Ovary (tissue), 7 donors: ENCODE measurements at regions not wholly inside any gene's neighbourhood (a gene's known extent, or its start where the extent isn't known, plus 50 kb on each side); places are given as distances from the start of the nearest gene placed in this dataset.

Experiments used
- DNase-seq, 5 donors: peaks; one replicate each; pipeline ENCODE4 v3.0.0-alpha.2; 2019 to 2020
- H3K27ac ChIP-seq, 2 donors: fragments of 200-600 bp; one replicate each; pipeline versions ENCODE4 v1.5.1 to v1.8.0; 2019 to 2022
- H3K27me3 ChIP-seq: fragments of 200-600 bp; one replicate; pipeline ENCODE4 v1.8.0; 2022
- H3K36me3 ChIP-seq: fragments of 200-600 bp; sonication (generic); one replicate; pipeline ENCODE4 v1.5.1; 2019
- H3K4me1 ChIP-seq: one replicate; pipeline ENCODE4 v1.8.1; 2013; ENCODE audit warnings: mild to moderate bottlenecking, moderate library complexity; ENCODE audit not compliant: insufficient read depth
- H3K4me3 ChIP-seq: fragments of 200-600 bp; sonication (generic); one replicate; pipeline ENCODE4 v1.5.1; 2017
- H3K9me3 ChIP-seq, 2 donors: fragments of 200-600 bp in 1 of 2; sonication (generic) in 1 of 2; one replicate each; pipeline versions ENCODE4 v1.5.1 to v1.8.1; 2013 to 2019; ENCODE audit warnings: mild to moderate bottlenecking in 1 of 2, moderate library complexity in 1 of 2
- EP300 ChIP-seq: sonication (generic); formaldehyde crosslinking; IDR thresholded peaks from one replicate; pipeline ENCODE4 v1.6.1; 2017; ENCODE audit warnings: antibody characterized with exemption
- POLR2A ChIP-seq: fragments of 450-650 bp; IDR thresholded peaks from one replicate; pipeline ENCODE4 v1.6.1; 2017; ENCODE audit warnings: antibody characterized with exemption, mild to moderate bottlenecking, moderate library complexity
- WGBS, 3 donors: extraction: QIAGEN DNeasy Blood & Tissue Kit in 1 of 3; methylation state at CpG; one replicate each; pipeline versions ENCODE4 v1.1.5 to v1.1.7; 2013 to 2017; 5-methylcytosine and 5-hydroxymethylcytosine counted together
- intact Hi-C, 4 donors: fragments of 100-400 bp; cut with DNase I; formaldehyde crosslinking; loops; one replicate each; pipeline versions ENCODE4 v1.11.0 to v1.15.1; 2022 to 2023
- TF ChIP-seq, protein P1 (sequence below), 3 donors: fragments of 450-650 bp in 2 of 3; fragments of 200-600 bp in 1 of 3; IDR thresholded peaks; one replicate each; pipeline versions ENCODE4 v1.5.1 to v1.8.0; 2016 to 2022; ENCODE audit warnings: antibody characterized with exemption in 3 of 3, mild to moderate bottlenecking in 1 of 3
- donor health status: DM: no; HTN: no; CAD: no; lungs with moderate emphysema.
- donor health status: DM: no; HTN: no; CAD: no.
- donor health status: Bipolar disorder and iron deficiency.
- donor health status: DM: no; HTN: no; CAD: no.
- donor health status: DM: yes; HTN: yes; CAD: no.

DNA sequence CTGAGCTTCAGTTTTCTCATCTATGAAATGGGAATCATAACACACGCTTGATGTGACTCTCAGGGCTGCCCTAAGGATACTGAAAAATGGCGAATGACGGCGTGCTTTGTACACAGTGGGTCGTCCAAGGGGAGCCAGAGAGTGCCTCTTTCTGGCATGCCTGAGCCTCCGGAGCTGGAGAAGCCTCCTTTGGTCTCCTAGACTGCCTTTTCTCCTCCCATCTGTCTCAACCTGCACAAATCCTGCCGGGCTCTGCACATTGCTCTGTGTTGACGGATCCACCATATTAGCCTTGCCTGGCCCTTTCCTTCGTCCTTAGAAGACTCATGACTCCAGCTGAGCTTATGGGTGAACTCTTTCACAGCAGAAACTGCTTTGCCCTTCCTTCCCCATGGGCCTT is 220.9 kb downstream of the TSHZ3 start:
- WGBS, 3 donors, result 97% methylated on average over 9 of the region's 9 CpGs
- TF ChIP-seq, protein P1, sequence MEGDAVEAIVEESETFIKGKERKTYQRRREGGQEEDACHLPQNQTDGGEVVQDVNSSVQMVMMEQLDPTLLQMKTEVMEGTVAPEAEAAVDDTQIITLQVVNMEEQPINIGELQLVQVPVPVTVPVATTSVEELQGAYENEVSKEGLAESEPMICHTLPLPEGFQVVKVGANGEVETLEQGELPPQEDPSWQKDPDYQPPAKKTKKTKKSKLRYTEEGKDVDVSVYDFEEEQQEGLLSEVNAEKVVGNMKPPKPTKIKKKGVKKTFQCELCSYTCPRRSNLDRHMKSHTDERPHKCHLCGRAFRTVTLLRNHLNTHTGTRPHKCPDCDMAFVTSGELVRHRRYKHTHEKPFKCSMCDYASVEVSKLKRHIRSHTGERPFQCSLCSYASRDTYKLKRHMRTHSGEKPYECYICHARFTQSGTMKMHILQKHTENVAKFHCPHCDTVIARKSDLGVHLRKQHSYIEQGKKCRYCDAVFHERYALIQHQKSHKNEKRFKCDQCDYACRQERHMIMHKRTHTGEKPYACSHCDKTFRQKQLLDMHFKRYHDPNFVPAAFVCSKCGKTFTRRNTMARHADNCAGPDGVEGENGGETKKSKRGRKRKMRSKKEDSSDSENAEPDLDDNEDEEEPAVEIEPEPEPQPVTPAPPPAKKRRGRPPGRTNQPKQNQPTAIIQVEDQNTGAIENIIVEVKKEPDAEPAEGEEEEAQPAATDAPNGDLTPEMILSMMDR (IDR thresholded peaks at IDR 0.05), result no peak
- no peak for TF ChIP-seq POLR2A
- TF ChIP-seq EP300, result no peak
- no peak overlapping the region for H3K27ac ChIP-seq
- H3K4me1 ChIP-seq, result peaks cover 3% of the 10 kb centered on the region
- no peaks in the 10 kb centered on the region for H3K27me3 ChIP-seq
- DNase-seq, result no peak
- no peak overlapping the region for H3K4me3 ChIP-seq
- H3K9me3 ChIP-seq, result no peaks in the 10 kb centered on the region
- intact Hi-C loops, result no loop called here
- no peaks in the 10 kb centered on the region for H3K36me3 ChIP-seq

DNA sequence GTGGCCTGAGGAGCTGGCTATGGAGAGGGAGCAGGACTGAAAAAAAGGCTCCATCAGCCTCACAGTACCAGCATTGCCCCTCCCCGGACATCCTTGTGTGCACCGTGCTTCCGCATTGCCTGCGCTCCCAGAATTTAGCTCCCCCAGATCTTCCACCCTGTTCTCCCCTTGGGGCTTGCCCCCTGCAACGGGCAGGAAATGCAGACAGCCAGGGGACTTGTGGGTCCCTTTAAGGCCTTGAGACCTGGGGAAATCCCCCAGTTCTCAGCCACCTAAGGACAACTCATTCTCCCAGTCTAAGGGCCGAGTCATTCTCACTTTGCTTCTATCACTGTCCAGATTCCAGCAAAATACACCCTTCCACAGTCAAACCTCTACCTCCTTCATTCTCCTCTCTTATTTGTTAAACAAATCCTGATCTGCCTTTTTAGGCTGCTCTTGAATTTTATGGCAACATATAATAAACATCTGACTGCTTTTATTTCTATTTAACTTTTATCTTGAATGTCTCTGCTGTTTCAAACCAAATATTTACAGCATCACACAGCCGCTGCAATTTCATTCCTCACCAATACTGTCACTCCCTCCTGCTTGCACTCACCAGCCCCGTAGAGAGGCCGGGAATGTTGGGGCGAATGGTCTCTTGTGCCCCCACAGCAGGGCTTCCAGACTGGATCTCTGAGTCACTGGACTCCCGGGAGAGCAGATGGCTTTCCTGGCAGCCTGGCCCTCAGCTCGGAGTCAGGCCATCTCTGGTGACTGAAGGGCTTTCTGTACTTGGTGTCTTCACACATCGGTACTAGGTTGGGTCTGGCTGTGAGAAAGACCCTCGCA is 221.9 kb downstream of the TSHZ3 start:
- Histone ChIP-seq H3K36me3 (no peaks in the 10 kb centered on the region), H3K27ac (peak overlapping the region in 1 of 2 donors; percentile 50), H3K4me3 (no peak overlapping the region), H3K4me1 (peaks cover 3% of the 10 kb centered on the region), H3K9me3 (no peaks in the 10 kb centered on the region), H3K27me3 (no peaks in the 10 kb centered on the region)
- 16 to 44% (median 24%) methylated on average over 14 of the region's 14 CpGs for WGBS, 3 donors
- peak; percentile 27 to 56 (median 43) for DNase-seq
- intact Hi-C loops, result no loop called here
- TF ChIP-seq EP300 (no peak), POLR2A (no peak)
- TF ChIP-seq, protein P1 (IDR thresholded peaks at IDR 0.05), result no peak

DNA sequence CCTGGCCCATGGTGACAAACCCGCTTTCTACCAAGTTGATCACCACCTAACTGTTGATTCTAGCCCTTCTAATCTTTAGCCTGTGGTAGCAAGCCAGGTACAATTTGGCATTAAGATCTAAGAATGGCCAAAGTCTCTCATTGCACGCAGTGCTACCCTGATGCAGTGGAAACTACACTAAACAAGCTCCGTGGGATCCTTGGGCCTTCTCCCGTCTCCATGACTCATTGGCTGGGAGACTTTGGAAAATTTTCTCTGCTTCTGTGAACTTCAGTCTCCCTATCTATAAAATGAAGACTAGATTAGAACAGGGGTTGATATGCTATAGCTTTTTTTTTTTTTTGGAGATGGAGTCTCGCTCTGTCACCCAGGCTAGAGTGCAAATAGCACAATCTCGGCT is 223.0 kb downstream of the TSHZ3 start:
- no peak for TF ChIP-seq EP300
- TF ChIP-seq, protein P1 (IDR thresholded peaks at IDR 0.05), result no peak
- TF ChIP-seq POLR2A, result no peak
- no peak overlapping the region for H3K27ac ChIP-seq
- no peaks in the 10 kb centered on the region for H3K27me3 ChIP-seq
- H3K4me3 ChIP-seq, result no peak overlapping the region
- 92 to 95% (median 93%) methylated on average over 6 of the region's 6 CpGs for WGBS, 3 donors
- H3K4me1 ChIP-seq, result peaks cover 3% of the 10 kb centered on the region
- no peaks in the 10 kb centered on the region for H3K9me3 ChIP-seq
- DNase-seq, result no peak
- intact Hi-C loops, result no loop called here
- H3K36me3 ChIP-seq, result no peaks in the 10 kb centered on the region

DNA sequence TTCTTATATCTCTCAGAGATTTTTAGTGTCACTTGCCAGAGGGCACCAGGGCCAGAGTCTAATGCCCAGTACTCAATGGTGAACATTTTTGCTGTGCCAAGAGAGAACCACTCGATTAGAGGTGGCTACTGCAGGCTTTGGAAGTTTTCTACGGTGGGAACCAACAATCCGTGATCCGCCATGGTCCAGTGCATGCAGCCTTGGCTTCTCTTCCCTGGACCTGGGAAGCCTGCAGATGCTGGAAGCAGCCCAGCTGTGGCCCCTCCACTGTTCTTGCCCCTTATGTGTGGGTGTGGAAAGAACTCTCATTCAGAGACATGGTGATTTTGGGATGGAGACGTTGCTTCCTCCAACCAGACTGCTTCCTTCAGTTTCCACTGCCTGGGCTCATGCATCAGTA is 224.2 kb downstream of the TSHZ3 start:
- no peak overlapping the region for H3K27ac ChIP-seq
- WGBS, 3 donors, result 90 to 94% (median 92%) methylated on average over 5 of the region's 5 CpGs
- H3K9me3 ChIP-seq, result no peaks in the 10 kb centered on the region
- H3K27me3 ChIP-seq, result no peaks in the 10 kb centered on the region
- H3K4me3 ChIP-seq, result no peak overlapping the region
- intact Hi-C loops, result no loop called here
- no peaks in the 10 kb centered on the region for H3K36me3 ChIP-seq
- peaks cover 3% of the 10 kb centered on the region for H3K4me1 ChIP-seq
- DNase-seq, result no peak
- TF ChIP-seq POLR2A (no peak), EP300 (no peak)
- TF ChIP-seq, protein P1 (IDR thresholded peaks at IDR 0.05), result no peak
